NCI-H82 (cell line): ENCODE measurements at regions not wholly inside any gene's neighbourhood (a gene's known extent, or its start where the extent isn't known, plus 50 kb on each side); places are given as distances from the start of the nearest gene placed in this dataset.

ENCODE experiments used
- DNase-seq: peaks from one replicate; lab custom pipeline; 2025; lab: John Stamatoyannopoulos, UW

- no peak for DNase-seq
Observed at GRCh38 chr1:83028467-83028866, 970.5 kb downstream of the TTLL7 start.

GRCh38 chr1:83027511-83027910 lies 971.4 kb downstream of the TTLL7 start:
- DNase-seq: no peak

GRCh38 chr1:83026745-83027144 lies 972.2 kb downstream of the TTLL7 start:
- no peak for DNase-seq

DNA sequence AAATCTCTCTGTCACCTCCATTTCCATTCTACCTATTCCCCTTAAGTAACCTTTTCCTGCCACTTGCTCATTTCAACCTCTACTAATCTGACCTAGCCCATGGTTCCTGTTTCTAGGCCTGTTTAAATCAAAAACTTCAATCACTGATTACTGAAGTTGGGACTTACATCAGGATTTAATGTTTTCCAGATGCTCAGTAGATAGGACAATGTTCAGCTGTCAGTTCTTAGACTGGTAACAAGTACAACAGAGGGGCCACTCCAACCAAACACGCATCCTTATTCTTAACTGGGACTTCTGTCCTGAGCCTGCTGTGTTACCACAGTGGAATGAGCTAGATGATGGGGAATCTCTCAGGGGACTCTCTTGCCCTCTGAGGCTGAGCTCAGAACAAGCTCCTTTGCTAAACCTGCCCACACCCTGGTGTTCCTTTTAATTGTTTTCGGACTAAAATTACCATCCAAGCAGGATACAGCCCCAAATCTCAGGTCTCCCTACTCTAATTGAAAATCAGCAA lies 974.6 kb downstream of the TTLL7 start:
- DNase-seq: no peak

DNA sequence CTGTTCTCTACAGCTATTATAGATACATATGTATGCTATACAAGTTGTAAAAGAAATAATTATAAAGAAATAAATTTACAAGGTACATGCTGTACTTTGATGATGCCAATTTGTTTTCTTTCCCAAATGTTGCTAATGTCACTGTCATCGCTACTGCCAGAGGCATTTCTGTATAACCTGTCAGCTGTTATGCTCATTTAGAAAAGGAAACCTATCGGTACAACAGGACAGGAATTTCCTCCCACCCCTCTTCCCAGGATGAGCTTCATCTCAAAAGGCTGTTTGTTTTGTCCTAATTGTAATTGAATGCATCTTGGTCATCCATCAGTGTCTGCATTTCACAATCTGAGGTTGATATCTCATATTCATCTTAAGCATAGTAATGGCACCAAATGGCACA lies 975.7 kb downstream of the TTLL7 start:
- DNase-seq: no peak

- DNase-seq: no peak
Observed at GRCh38 chr1:83022206-83022605, 976.7 kb downstream of the TTLL7 start.

DNA sequence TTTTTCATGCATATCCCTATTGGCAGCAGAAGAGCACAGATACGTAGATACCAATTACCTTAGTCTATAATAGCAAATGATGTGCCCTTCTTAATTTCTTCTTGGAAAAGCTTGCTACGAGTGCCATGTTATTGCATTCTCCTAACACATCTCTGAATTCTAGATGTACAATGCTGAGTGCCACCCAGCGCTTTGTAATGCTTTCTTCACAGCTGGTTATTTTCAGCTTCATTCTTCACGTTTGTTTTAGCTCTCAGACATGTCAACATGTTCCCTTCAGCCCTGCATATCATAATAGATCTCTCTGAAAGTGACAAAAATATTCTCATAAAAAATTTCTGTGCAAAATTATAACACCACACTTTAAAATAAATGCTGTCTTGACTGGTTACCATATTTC lies 981.2 kb downstream of the TTLL7 start:
- DNase-seq: no peak

GRCh38 chr1:83017276-83017675 lies 981.7 kb downstream of the TTLL7 start:
- no peak for DNase-seq

DNA sequence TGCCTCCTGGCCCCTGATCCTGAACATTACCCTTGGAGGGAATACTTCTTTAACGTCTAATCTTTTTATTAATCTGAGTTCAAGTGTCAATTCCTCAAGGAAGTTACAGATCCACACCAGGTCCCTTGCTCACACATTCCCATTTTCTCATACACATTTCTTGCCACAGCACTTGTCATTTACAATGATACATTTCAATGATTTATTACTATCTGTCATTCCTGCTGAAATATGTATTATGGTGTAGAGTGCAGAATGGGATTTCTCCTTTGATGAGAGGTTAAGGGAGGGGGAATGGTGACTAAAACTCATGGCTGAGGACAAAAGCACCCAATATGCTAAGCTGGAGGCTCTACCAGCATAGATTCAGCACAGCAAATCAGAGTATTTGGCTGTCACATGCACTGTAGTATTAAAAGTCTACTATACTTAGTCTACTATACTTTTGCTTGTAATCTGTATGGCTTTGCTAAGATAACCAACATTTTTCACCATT lies 982.5 kb downstream of the TTLL7 start:
- DNase-seq: no peak

GRCh38 chr1:83015163-83015562 lies 983.8 kb downstream of the TTLL7 start:
- DNase-seq: no peak

DNA sequence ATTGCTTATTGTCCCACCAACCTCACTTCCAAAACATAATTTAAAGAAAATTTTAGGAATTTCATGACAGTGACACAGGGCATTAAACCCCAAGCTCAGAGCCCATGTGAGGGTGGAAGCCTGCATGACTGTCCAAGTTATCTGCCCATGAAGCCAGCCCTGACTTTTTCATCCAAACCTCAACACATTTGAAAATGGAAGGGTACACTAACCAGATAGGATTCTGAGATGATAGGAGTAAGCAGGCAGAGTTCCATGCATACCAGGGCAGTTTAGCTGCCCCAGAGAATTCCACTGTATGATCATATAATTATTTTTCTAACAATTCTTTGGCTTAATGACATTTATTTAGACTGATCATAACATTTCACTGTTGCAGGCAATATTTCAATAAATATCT lies 986.0 kb downstream of the TTLL7 start:
- DNase-seq: no peak

GRCh38 chr1:83011265-83011664 lies 987.7 kb downstream of the TTLL7 start:
- no peak for DNase-seq

DNA sequence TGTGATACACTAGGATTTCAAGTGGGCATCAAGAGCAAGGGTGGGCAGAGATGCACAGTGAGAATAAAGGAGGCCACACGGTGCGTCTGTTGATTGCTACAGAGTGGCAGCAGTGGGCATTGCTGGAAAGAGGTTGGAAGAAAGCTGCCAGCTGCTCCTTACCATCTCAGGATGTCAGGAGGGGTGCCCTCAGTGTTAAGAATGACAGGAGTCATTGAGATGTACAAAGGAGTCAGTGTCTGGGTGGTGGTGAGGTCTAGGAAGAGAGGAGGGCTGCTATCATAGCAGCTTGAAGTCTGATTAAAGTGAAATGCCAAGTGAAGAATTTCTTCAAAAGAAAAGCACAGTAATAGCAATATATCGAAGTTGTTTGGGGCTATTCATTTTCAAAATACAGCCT lies 992.7 kb downstream of the TTLL7 start:
- DNase-seq: no peak

GRCh38 chr1:83000286-83000685 lies 998.6 kb downstream of the TTLL7 start:
- DNase-seq: no peak

DNA sequence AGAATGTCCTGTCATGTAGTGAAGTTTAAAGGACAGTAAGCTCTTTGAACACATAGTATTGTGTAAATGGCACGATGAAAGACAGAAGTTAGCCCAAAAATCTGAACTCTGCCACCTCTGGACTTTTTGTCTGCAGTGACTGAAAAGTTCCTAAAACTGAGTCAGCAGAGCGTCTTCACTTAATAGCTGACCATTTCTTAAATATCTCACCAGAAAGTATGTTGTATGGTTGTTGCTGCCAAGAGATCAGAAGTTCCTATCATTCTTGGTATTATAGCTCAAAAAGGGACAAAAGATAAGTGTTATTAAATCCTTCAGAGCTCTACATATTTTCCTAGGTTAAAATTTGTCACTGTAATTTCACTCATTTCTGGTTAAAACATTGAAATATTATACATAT lies 1003.0 kb downstream of the TTLL7 start:
- DNase-seq: no peak

- DNase-seq: no peak
Observed at GRCh38 chr1:82994616-82995263, 1004.2 kb downstream of the TTLL7 start.

GRCh38 chr1:82991569-82991968 lies 1007.4 kb downstream of the TTLL7 start:
- no peak for DNase-seq

DNA sequence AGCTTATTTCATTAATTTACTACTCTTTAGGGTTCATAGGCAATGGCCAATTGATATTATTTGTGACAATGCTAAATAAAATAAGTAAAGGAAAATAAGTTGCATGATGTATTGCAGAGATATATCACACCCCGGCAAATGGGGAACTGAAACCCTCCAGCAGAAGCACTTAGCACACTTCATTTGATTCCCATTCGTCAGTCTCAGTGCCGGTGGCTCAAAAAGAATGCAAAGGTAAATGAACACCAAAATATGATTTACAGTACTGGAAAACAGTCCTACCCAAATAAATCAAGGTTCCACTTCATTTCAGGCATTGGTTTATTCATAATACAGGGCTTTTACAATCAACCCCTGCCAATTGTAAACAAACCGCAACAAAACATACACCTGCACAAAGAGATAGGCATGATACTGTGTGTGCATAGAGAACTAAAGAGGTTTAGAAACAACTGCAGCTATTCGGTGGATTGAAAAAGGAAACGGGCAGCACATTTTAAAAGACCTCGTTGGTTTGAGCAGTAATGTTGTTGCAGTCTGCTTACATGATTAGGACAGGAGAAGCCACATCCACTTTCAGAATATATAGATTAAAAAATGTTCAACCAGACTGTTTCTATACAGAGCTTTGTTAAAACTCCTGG lies 1019.2 kb downstream of the TTLL7 start:
- DNase-seq: no peak

GRCh38 chr1:82978461-82979324 lies 1020.2 kb downstream of the TTLL7 start:
- no peak for DNase-seq

DNA sequence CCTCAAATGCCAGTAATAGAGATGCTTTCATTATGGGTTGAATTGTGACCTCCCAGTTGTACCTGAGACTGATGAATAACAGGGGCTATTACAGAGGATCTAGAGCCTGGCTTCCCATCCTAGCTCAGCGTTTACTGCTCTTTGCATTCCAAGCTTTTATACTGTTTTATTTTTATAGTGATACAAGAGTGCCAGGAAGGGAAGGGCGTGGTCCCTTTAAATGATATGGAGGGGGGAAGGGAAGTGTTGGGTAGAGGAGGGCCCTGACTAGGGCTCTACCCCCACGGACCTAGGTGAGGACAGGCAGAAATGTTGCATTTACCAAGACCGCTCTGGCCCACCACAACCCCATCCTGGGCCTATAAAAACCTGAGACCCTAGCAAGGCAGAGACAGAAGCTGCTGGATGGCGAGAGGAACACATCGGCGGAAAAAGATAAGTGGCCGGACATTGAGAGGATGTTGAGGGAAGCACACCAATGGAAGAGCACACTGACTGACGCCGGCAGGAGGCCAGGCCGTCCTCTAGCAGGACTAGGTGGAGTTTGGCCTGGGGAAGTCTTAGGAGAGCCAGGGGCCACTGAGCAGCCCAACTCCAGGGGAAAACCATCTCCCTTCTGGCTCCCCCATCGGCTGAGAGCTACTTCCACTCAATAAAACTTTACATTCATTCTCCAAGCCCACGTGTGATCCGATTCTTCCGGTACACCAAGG lies 1025.9 kb downstream of the TTLL7 start:
- DNase-seq: no peak

- no peak for DNase-seq
Observed at GRCh38 chr1:82969340-82969739, 1029.6 kb downstream of the TTLL7 start.

DNA sequence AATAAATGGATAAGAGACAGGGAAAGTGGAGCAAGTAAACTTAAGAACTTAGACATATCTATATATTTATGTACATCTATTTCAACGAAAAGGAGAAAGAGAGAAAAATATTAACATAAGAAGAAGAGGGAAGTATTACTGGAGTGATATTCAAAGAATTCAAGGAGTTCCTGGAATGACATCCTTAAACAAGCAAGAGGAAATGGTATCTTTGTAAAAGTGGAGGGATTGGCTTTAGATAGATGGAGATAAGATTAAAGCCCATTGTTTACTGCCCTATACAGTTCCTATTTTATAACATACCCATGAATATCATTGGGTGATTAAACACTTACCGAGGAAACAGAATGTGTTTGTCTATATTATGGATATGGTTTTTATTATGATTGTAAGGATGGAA lies 1036.3 kb downstream of the TTLL7 start:
- DNase-seq: no peak
